Left lung (tissue), 4 donors: ENCODE measurements at regions not wholly inside any gene's neighbourhood (a gene's known extent, or its start where the extent isn't known, plus 50 kb on each side); places are given as distances from the start of the nearest gene placed in this dataset.

Experiments used
- ATAC-seq: fragments of 200-7000 bp; cut with Tn5 transposase; one replicate; pipeline ENCODE4 v1.9.1; 2020; ENCODE audit warnings: moderate library complexity
- DNase-seq, 4 donors: peaks; one replicate each; pipeline ENCODE4 v3.0.0-alpha.2; 2013 to 2020
- H3K27ac ChIP-seq, 2 donors: fragments of 200-600 bp; sonication (generic) in 1 of 2; one replicate each; pipeline versions ENCODE4 v1.5.0 to v1.8.0; 2020 to 2021
- H3K27me3 ChIP-seq, 2 donors: fragments of 200-600 bp; sonication (generic) in 1 of 2; one replicate each; pipeline versions ENCODE4 v1.5.0 to v1.8.0; 2020 to 2021
- H3K36me3 ChIP-seq, 2 donors: fragments of 200-600 bp; sonication (generic) in 1 of 2; one replicate each; pipeline versions ENCODE4 v1.5.0 to v1.8.0; 2020 to 2021
- H3K4me1 ChIP-seq, 2 donors: fragments of 200-600 bp; one replicate each; pipeline ENCODE4 v1.8.0; 2021
- H3K4me3 ChIP-seq, 2 donors: fragments of 200-600 bp; sonication (generic) in 1 of 2; one replicate each; pipeline versions ENCODE4 v1.5.0 to v1.8.0; 2020 to 2021; ENCODE audit warnings: mild to moderate bottlenecking in 1 of 2
- H3K9me3 ChIP-seq, 2 donors: fragments of 200-600 bp; sonication (generic) in 1 of 2; one replicate each; pipeline versions ENCODE4 v1.5.0 to v1.8.0; 2020 to 2021
- intact Hi-C, 2 donors: fragments of 100-400 bp; cut with DNase I; formaldehyde crosslinking; loops; one replicate each; pipeline versions ENCODE4 v1.11.2 to v1.14.2; 2022
- TF ChIP-seq, protein P1 (sequence below), 2 donors: fragments of 200-600 bp; sonication (generic) in 1 of 2; IDR thresholded peaks; one replicate each; pipeline versions ENCODE4 v1.5.0 to v1.8.0; 2021; ENCODE audit warnings: antibody characterized with exemption in 2 of 2
- donor health status: DM: no; HTN: yes; CAD: no.
- donor health status: DM: no; HTN: no; CAD: no.

DNA sequence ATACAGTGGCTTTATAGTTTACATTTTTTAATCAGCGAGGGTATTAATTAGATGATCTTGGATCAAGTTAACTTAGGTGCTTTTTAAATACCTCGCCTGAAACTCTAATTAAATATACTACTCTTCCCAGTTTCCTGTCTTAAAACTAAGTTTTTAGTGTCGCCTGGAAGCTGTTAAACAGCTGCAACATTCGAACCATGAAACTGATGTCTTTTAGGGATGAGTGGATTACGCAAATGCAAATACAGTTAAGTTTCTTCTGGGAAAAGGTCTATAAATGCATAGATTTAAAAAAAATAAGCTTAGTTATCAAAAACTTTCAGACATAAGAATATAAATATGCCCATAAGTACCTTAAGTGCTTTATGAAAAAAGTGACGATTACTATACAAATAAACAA is 228.3 kb downstream of the PTPRC start:
- ATAC-seq (no peak), DNase-seq (no peak)
- Histone ChIP-seq H3K4me3 (no peak overlapping the region), H3K9me3 (no peaks in the 10 kb centered on the region), H3K4me1 (no peaks in the 10 kb centered on the region), H3K27me3 (no peaks in the 10 kb centered on the region), H3K36me3 (peaks cover 0 to 2% of the 10 kb centered on the region in 2 donors), H3K27ac (no peak overlapping the region)
- intact Hi-C loops, result no loop called here
- TF ChIP-seq, protein P1, sequence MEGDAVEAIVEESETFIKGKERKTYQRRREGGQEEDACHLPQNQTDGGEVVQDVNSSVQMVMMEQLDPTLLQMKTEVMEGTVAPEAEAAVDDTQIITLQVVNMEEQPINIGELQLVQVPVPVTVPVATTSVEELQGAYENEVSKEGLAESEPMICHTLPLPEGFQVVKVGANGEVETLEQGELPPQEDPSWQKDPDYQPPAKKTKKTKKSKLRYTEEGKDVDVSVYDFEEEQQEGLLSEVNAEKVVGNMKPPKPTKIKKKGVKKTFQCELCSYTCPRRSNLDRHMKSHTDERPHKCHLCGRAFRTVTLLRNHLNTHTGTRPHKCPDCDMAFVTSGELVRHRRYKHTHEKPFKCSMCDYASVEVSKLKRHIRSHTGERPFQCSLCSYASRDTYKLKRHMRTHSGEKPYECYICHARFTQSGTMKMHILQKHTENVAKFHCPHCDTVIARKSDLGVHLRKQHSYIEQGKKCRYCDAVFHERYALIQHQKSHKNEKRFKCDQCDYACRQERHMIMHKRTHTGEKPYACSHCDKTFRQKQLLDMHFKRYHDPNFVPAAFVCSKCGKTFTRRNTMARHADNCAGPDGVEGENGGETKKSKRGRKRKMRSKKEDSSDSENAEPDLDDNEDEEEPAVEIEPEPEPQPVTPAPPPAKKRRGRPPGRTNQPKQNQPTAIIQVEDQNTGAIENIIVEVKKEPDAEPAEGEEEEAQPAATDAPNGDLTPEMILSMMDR (IDR thresholded peaks at IDR 0.05), result no peak

DNA sequence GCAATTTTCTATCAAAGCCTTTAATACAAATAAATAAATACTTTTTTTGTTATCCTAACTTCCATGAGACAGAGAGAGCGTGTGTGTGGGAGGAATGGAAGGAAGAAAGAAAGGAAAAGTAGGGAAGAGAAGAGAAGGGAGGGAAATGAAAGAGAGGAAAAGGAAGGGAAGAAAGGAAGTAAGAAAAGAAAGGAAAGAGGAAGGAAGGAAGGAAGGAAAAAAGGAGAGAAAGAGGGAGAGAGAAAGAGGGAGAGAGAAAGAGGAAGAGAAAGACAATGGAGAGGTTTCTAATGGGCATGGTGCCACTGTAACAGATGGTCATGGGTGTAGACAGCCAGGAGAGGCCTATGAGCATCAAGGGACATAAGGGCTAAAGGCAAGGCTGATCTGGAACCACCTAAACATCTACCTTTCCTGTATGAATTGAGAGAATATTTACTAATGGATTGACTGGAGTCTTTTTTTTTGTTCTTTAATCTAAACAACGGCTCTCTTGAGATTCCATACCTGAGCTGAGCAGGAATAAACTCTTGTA is 234.9 kb downstream of the PTPRC start:
- Histone ChIP-seq H3K27ac (no peak overlapping the region), H3K4me3 (no peak overlapping the region), H3K9me3 (no peaks in the 10 kb centered on the region), H3K36me3 (peaks cover 0 to 10% of the 10 kb centered on the region in 2 donors), H3K27me3 (no peaks in the 10 kb centered on the region), H3K4me1 (no peaks in the 10 kb centered on the region)
- DNase-seq (no peak), ATAC-seq (no peak)
- intact Hi-C loops, result no loop called here
- TF ChIP-seq, protein P1 (IDR thresholded peaks at IDR 0.05), result no peak

DNA sequence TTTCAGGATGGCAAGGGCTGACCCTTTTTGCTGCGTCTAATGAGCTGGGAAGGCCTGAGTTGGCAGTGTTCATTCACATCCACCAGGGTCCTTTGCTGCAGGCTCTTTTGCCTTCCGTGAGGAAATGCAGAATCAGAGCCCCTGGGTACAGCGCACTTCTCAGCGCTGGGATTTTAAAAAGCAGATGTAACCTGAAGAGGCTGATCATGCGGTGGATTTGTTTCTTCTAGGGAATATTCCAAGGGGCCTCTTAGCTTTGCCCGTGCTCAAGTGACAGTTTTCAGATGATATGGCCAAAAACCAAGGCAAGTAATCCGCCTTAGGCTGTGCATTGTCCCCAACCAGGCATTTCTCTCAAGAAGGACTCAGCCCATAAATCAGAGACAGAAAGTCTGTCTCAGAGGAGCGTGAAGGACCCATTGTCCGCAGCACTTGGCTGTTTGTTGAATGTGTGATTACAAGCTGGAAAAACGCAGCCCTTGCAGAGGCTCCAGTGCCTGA is 237.6 kb downstream of the PTPRC start:
- intact Hi-C loops, result no loop called here
- peaks cover 5 to 16% of the 10 kb centered on the region in 2 donors for H3K4me1 ChIP-seq
- H3K27me3 ChIP-seq, result no peaks in the 10 kb centered on the region
- no peak overlapping the region for H3K4me3 ChIP-seq
- H3K27ac ChIP-seq, result no peak overlapping the region
- DNase-seq (no peak), ATAC-seq (no peak)
- TF ChIP-seq, protein P1 (IDR thresholded peaks at IDR 0.05), result no peak
- no peaks in the 10 kb centered on the region for H3K9me3 ChIP-seq
- H3K36me3 ChIP-seq, result peaks cover 0 to 10% of the 10 kb centered on the region in 2 donors

DNA sequence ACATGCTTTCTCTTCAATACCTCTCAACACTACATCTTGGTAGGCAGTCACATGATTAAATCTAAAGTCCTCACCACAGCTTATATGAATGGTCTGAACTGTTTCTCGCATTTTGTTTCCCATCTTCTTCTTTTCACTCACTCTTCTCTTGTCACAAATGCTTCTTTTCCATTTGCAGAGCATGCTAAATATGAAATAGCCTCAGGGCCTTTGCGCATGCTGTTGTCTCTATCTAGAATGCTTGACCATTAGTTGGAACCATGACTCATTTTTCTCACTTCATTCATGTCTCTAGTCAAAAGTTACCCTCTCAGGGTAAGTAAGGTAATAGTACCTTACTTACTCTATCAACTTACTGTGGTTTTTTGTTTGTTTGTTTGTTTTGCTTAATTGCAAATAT is 239.7 kb downstream of the PTPRC start:
- peaks cover 0 to 10% of the 10 kb centered on the region in 2 donors for H3K36me3 ChIP-seq
- TF ChIP-seq, protein P1 (IDR thresholded peaks at IDR 0.05), result no peak
- H3K4me3 ChIP-seq, result no peak overlapping the region
- H3K9me3 ChIP-seq, result no peaks in the 10 kb centered on the region
- H3K27ac ChIP-seq, result no peak overlapping the region
- ATAC-seq (no peak), DNase-seq (no peak)
- intact Hi-C loops, result no loop called here
- no peaks in the 10 kb centered on the region for H3K27me3 ChIP-seq
- H3K4me1 ChIP-seq, result peaks cover 6 to 23% of the 10 kb centered on the region in 2 donors

DNA sequence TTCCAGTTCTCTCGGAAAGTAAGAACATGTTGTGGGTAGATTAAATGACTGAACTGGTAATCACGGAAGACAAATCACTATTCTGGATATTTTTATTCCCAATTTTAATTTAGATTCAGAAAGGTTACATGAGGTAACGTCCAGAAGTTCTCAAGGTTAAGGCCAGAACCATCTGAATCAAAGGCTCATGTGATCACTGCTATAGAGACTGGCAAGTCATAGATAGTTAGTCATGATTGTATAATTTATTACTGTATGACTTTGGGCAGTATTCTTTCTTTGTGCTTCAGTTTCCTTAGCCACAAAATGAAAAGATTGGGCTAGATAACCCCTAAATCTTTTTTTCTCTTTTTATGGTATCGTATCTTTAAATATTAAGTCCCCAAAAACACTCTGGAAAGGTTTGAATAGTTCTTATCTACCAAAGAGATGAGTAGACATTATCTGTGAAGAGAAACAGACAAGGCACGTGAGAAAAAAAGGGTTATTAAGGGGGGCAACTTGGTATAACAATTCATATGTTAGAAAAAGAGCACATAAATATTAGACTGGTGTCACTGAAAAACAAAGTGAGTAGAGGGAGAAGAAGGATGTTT is 241.0 kb downstream of the PTPRC start:
- intact Hi-C loops, result no loop called here
- no peaks in the 10 kb centered on the region for H3K9me3 ChIP-seq
- no peaks in the 10 kb centered on the region for H3K27me3 ChIP-seq
- H3K36me3 ChIP-seq, result peaks cover 0 to 10% of the 10 kb centered on the region in 2 donors
- H3K4me1 ChIP-seq, result peaks cover 6 to 23% of the 10 kb centered on the region in 2 donors
- no peak for ATAC-seq
- no peak for DNase-seq
- no peak overlapping the region for H3K27ac ChIP-seq
- TF ChIP-seq, protein P1 (IDR thresholded peaks at IDR 0.05), result no peak
- H3K4me3 ChIP-seq, result no peak overlapping the region
